H9 (cell line): ENCODE measurements at regions not wholly inside any gene's neighbourhood (a gene's known extent, or its start where the extent isn't known, plus 50 kb on each side); places are given as distances from the start of the nearest gene placed in this dataset.

Experiments
- DNase-seq: peaks from one replicate; pipeline ENCODE4 v3.0.0-alpha.2; 2017
- H2AFZ ChIP-seq: one replicate; pipeline ENCODE4 v1.6.1; 2013; ENCODE audit warnings: mild to moderate bottlenecking, low read length, control low read depth, moderate library complexity
- H2AK5ac ChIP-seq: 2 replicates; pipeline ENCODE4 v1.6.1; 2013; ENCODE audit warnings: low read length, control low read depth, mixed read lengths; ENCODE audit not compliant: insufficient read length
- H2BK120ac ChIP-seq: one replicate; pipeline ENCODE4 v1.6.1; 2013; ENCODE audit warnings: low read depth, mild to moderate bottlenecking, low read length, control low read depth, inconsistent platforms; ENCODE audit not compliant: poor library complexity, severe bottlenecking
- H2BK12ac ChIP-seq: 2 replicates; pipeline ENCODE4 v1.6.1; 2013; ENCODE audit warnings: low read length, control low read depth, mixed read lengths, low read depth; ENCODE audit not compliant: insufficient read length
- H2BK15ac ChIP-seq: 2 replicates; pipeline ENCODE4 v1.6.1; 2013; ENCODE audit warnings: low read depth, low read length, control low read depth
- H2BK20ac ChIP-seq: one replicate; pipeline ENCODE4 v1.6.1; 2013; ENCODE audit warnings: low read depth, mild to moderate bottlenecking, low read length, control low read depth, inconsistent platforms; ENCODE audit not compliant: poor library complexity, severe bottlenecking
- H2BK5ac ChIP-seq: 2 replicates; pipeline ENCODE4 v1.6.1; 2013; ENCODE audit warnings: low read length, control low read depth, mixed read lengths; ENCODE audit not compliant: insufficient read length
- H3K14ac ChIP-seq: 2 replicates; pipeline ENCODE4 v1.6.1; 2013; ENCODE audit warnings: low read length, control low read depth; ENCODE audit not compliant: insufficient read depth
- H3K18ac ChIP-seq: 2 replicates; pipeline ENCODE4 v1.6.1; 2013; ENCODE audit warnings: low read depth, mild to moderate bottlenecking, mixed read lengths, low read length, control low read depth; ENCODE audit not compliant: insufficient read length
- H3K23ac ChIP-seq: 2 replicates; pipeline ENCODE4 v1.6.1; 2013; ENCODE audit warnings: low read length, control low read depth, mixed read lengths, low read depth; ENCODE audit not compliant: insufficient read length
- H3K23me2 ChIP-seq: 2 replicates; pipeline ENCODE4 v1.6.1; 2013; ENCODE audit warnings: low read depth, mild to moderate bottlenecking, mixed read lengths, low read length, control low read depth; ENCODE audit not compliant: insufficient read length, poor library complexity, severe bottlenecking
- H3K27ac ChIP-seq: 2 replicates; pipeline ENCODE4 v1.5.1; 2013; ENCODE audit warnings: low read length, control low read depth, mixed read lengths, low read depth; ENCODE audit not compliant: insufficient read length
- H3K27me3 ChIP-seq: 2 replicates; pipeline ENCODE4 v1.6.1; 2013; ENCODE audit warnings: low read length, control low read depth, inconsistent platforms; ENCODE audit not compliant: insufficient read depth
- H3K4ac ChIP-seq: 2 replicates; pipeline ENCODE4 v1.6.1; 2013; ENCODE audit warnings: low read depth, mild to moderate bottlenecking, control low read depth, inconsistent platforms, low read length, moderate library complexity
- H3K4me1 ChIP-seq: 2 replicates; pipeline ENCODE4 v1.6.1; 2013; ENCODE audit warnings: low read length, control low read depth, inconsistent platforms; ENCODE audit not compliant: insufficient read depth
- H3K4me2 ChIP-seq: 2 replicates; pipeline ENCODE4 v1.6.1; 2013; ENCODE audit warnings: low read length, control low read depth, mixed read lengths; ENCODE audit not compliant: insufficient read length, insufficient read depth
- H3K56ac ChIP-seq: 2 replicates; pipeline ENCODE4 v1.6.1; 2013; ENCODE audit warnings: low read depth, mild to moderate bottlenecking, mixed read lengths, low read length, control low read depth; ENCODE audit not compliant: insufficient read length
- H3K79me1 ChIP-seq: 2 replicates; pipeline ENCODE4 v1.6.1; 2013; ENCODE audit warnings: low read depth, mild to moderate bottlenecking, moderate library complexity, low read length, control low read depth, inconsistent platforms; ENCODE audit not compliant: insufficient read depth, poor library complexity, severe bottlenecking
- H3K79me2 ChIP-seq: 2 replicates; pipeline ENCODE4 v1.6.1; 2013; ENCODE audit warnings: low read length, control low read depth, inconsistent platforms; ENCODE audit not compliant: insufficient read depth
- H3K9ac ChIP-seq: 2 replicates; pipeline ENCODE4 v1.6.1; 2013; ENCODE audit warnings: low read length, control low read depth, mixed read lengths; ENCODE audit not compliant: insufficient read length; ENCODE audit errors: extremely low read depth
- H3K9me3 ChIP-seq: one replicate; pipeline ENCODE4 v1.6.1; 2013; ENCODE audit warnings: low read depth, low read length, inconsistent platforms; ENCODE audit not compliant: control insufficient read depth
- H3T11ph ChIP-seq: one replicate; pipeline ENCODE4 v1.6.1; 2013; ENCODE audit warnings: mild to moderate bottlenecking, low read length, control low read depth, inconsistent platforms
- H4K20me1 ChIP-seq: one replicate; pipeline ENCODE4 v1.6.1; 2013; ENCODE audit not compliant: control insufficient read depth, insufficient read length, insufficient read depth
- H4K5ac ChIP-seq: 2 replicates; pipeline ENCODE4 v1.6.1; 2013; ENCODE audit warnings: low read depth, mild to moderate bottlenecking, mixed read lengths, low read length, control low read depth; ENCODE audit not compliant: insufficient read length
- H4K8ac ChIP-seq: replicated peaks from 2 replicates; pipeline ENCODE4 v1.6.1; 2013; ENCODE audit warnings: low read length, control low read depth, mixed read lengths, low read depth; ENCODE audit not compliant: insufficient read length
- H4K91ac ChIP-seq: 2 replicates; pipeline ENCODE4 v1.6.1; 2013; ENCODE audit warnings: low read depth, mild to moderate bottlenecking, moderate library complexity, mixed read lengths, low read length, control low read depth; ENCODE audit not compliant: insufficient read length
- H3K27ac Mint-ChIP-seq, 3 experiments: 2 replicates in 2 of 3; 3 replicates in 1 of 3; pipeline ENCODE4 v1.8.0; 2020 to 2021; ENCODE audit warnings: mixed read lengths in 3 of 3, mild to moderate bottlenecking in 1 of 3, moderate library complexity in 1 of 3
- H3K27me3 Mint-ChIP-seq: 2 replicates; pipeline ENCODE4 v1.8.0; 2021; ENCODE audit warnings: low read depth, mild to moderate bottlenecking, moderate library complexity, mixed read lengths
- H3K36me3 Mint-ChIP-seq, 3 experiments: 2 replicates in 2 of 3; 3 replicates in 1 of 3; pipeline ENCODE4 v1.8.0; 2020 to 2021; ENCODE audit warnings: low read depth in 3 of 3, mixed read lengths in 3 of 3; ENCODE audit not compliant: insufficient read depth in 1 of 3
- H3K4me1 Mint-ChIP-seq, 2 experiments: 2 replicates each; pipeline ENCODE4 v1.8.0; 2020; ENCODE audit warnings: mixed read lengths in 2 of 2
- H3K4me3 Mint-ChIP-seq, 2 experiments: 2 replicates in 1 of 2; 3 replicates in 1 of 2; pipeline ENCODE4 v1.8.0; 2020 to 2021; ENCODE audit warnings: mild to moderate bottlenecking in 2 of 2, mixed read lengths in 2 of 2, moderate library complexity in 1 of 2
- H3K9me3 Mint-ChIP-seq, 2 experiments: 2 replicates in 1 of 2; 3 replicates in 1 of 2; pipeline ENCODE4 v1.8.0; 2020; ENCODE audit warnings: mild to moderate bottlenecking in 2 of 2, mixed read lengths in 2 of 2, moderate library complexity in 1 of 2
- CTCF ChIP-seq: fragments of 200-600 bp; sonication (generic); conservative IDR thresholded peaks from 3 replicates; pipeline ENCODE4 v1.8.0; 2021; ENCODE audit warnings: antibody characterized with exemption, mild to moderate bottlenecking
- WGBS: extraction: QIAGEN DNeasy Blood & Tissue Kit; methylation state at CpG from one replicate; pipeline ENCODE4 v1.1.7; 2013; ENCODE audit warnings: missing lambda C conversion rate, low lambda C conversion rate, mixed read lengths; ENCODE audit not compliant: insufficient read length; ENCODE audit errors: extremely low coverage; 5-methylcytosine and 5-hydroxymethylcytosine counted together

GRCh38 chr12:130011611-130012385, 108.0 kb upstream of the TMEM132D start:
- H3T11ph ChIP-seq = no peak overlapping the region
- H2BK20ac ChIP-seq = no peak overlapping the region
- peaks cover 5% of the 10 kb centered on the region for H3K23me2 ChIP-seq
- H3K4me1 ChIP-seq = no peaks in the 10 kb centered on the region; the same call in 1 of the 2 replicates
- no peak overlapping the region for H2BK12ac ChIP-seq
- H3K79me2 ChIP-seq = no peaks in the 10 kb centered on the region
- no peak overlapping the region for H3K14ac ChIP-seq
- no peaks in the 10 kb centered on the region; the same call in 1 of the 2 replicates for H3K27me3 ChIP-seq
- no peak overlapping the region for H3K9ac ChIP-seq
- no peak overlapping the region for H3K18ac ChIP-seq
- no peaks in the 10 kb centered on the region for H3K9me3 ChIP-seq
- no peak overlapping the region for H3K4me2 ChIP-seq
- H3K27ac ChIP-seq = no peak overlapping the region
- Mint-ChIP-seq H3K4me1 (peaks cover 15 to 18% of the 10 kb centered on the region in 2 experiments), H3K36me3 (no peaks in the 10 kb centered on the region; a peak in 1 of 7 replicates), H3K9me3 (no peaks in the 10 kb centered on the region; a peak in 1 of 5 replicates), H3K27me3 (peaks cover 30% of the 10 kb centered on the region), H3K27ac (no peak overlapping the region; a peak in 1 of 7 replicates), H3K4me3 (no peak overlapping the region)
- no peaks in the 10 kb centered on the region for H4K20me1 ChIP-seq
- H2AK5ac ChIP-seq = no peak overlapping the region
- TF ChIP-seq CTCF = no peak
- no peak overlapping the region for H2BK15ac ChIP-seq
- H3K56ac ChIP-seq = no peak overlapping the region
- H2BK5ac ChIP-seq = no peak overlapping the region
- no peak overlapping the region for H2AFZ ChIP-seq
- DNase-seq = no peak
- H4K8ac ChIP-seq = no peak overlapping the region
- no peak overlapping the region for H4K91ac ChIP-seq
- no peak overlapping the region for H4K5ac ChIP-seq
- no peak overlapping the region for H3K4ac ChIP-seq
- no CpG with 5 or more reads among the region's 13 CpGs for WGBS
- H3K23ac ChIP-seq = no peak overlapping the region
- no peaks in the 10 kb centered on the region for H3K79me1 ChIP-seq
- H2BK120ac ChIP-seq = no peak overlapping the region
